ENCODE measurements at regions not wholly inside any gene's neighbourhood (a gene's known extent, or its start where the extent isn't known, plus 50 kb on each side); places are given as distances from the start of the nearest gene placed in this dataset.

DNA sequence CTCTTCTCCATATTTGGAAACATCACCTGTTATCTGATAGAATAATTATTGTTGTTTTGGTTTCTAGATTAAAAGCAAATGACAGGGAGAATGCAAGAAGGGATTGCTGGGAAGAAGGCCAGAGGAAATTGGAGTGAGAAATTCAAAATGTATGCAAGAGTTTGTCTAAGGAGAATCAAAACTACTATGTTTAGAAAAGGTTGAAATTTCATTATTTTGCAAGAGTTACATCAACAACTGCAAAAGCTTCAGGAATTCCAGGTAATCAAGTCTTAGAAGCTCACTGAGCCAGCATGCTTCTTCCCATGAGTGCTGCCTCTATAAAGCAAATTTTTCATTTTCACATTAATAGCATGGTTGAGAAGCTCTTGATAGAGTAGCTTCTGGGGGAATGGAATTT, 177.2 kb upstream of the GBE1 start:
- DNase-seq: no peak

- DNase-seq: no peak
Observed at GRCh38 chr3:81936817-81937216, 175.4 kb upstream of the GBE1 start.

DNA sequence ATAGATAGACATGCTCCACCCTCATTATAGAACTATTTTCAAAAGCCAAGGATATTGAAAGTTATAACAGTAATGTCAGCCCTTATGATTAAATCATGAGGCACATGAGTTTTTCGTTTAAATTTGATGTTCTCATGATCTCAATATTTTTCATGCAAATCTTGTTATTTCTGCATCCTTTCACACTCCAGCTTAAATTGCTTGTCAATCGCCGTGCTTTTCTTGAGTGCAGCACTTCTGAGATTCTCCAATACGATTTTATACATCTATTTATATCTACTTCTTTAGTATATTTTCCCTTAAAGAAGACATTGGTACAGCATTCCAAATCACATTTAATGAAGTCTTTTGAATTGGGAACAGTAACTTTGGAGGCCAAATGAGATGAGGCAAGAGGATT, 171.2 kb upstream of the GBE1 start:
- DNase-seq: no peak

GRCh38 chr3:81931265-81932251, 170.1 kb upstream of the GBE1 start:
- no peak for DNase-seq

DNA sequence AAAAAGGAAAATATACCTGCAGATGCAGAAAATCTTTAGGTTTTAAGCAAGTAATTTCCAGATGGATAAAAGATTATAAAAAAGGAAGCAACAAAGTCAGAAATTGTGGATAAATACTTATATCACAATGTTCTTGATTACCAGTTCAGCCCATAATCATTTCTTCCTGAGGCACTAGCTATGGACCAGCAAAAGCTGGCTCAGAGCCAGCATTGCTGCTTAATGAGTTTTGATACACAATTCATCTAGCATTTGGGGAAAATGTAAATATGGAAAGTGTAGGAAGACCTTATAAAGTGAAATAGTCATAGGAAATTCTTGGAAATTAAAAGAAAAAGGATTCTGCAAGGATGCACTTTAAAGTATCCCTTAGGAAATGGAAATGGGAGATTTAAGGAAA, 168.3 kb upstream of the GBE1 start:
- no peak for DNase-seq

DNA sequence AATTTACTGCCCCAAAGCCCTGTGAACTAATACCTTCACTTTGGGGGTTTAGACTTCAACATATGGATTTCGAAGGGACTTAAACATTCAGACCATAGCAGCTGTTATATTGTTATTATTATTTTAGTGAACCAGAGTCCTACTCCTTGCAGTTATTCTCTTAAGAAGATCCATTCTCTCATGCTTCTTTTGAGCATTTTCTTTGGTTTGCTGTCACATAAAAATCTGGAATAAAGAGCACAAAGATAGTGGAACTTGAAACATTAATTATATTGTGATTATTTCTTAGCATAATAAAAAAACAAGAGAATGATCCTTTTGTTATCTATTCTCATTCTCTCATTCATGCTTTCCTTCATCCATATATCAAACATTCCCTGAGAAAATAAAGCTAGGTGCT, 166.4 kb upstream of the GBE1 start:
- DNase-seq: no peak

GRCh38 chr3:81925385-81925784, 163.9 kb upstream of the GBE1 start:
- DNase-seq: no peak

DNA sequence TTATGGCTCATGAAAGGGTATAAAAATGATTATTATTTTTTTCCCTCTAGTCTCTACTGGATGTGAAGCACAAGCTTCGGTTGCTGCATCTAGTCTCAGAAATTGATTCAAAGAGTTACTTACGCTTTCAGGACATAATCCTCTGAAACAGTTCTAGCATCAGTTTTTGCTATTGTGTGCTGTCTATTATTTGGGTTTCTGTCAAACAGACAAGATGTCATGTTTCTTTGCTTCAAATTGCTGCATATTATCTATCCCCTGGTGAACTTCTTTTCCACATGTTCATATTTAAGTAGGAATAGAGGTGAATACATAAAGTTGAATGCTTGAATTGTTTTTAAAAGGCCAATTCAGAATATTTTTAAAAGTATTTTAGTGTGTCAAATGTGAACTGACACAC, 161.6 kb upstream of the GBE1 start:
- DNase-seq: no peak

DNA sequence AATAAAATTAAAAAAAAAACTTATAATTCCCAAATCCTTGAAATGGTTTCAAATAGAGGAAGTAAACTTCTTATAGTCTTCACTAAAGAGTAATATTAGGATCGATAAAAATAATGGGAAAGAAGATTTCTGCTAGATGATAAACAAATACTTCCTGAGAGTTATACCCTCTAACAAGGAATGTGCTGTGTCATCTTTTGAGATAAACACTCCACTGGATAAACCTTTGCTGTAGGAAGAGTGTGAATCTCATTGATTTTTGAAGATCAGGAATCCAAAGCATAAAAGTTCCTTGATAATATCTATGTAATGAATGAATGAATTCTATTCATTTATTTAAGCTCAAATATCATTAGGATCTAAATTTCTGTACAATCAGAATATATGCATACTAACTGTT, 161.0 kb upstream of the GBE1 start:
- DNase-seq: no peak

- no peak for DNase-seq
Observed at GRCh38 chr3:81920816-81921215, 159.4 kb upstream of the GBE1 start.

DNA sequence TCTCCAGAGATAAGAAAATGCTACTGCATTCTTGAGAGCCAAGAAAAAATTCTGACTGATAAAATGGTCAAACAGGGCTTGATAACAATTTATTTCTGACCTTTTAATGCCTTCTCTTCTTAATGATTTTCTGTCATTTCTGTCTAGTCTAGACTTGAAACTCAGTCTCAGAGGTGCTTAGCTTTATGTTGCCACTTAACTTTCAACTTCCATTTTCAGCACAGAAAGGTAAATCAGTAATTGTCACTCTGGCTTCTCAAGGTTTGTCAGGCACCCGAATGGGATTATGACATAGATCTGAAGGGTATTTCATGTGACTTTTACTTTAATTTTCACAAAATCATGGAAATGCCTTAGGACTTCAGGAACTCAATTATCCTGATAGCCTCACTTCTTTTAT, 155.4 kb upstream of the GBE1 start:
- DNase-seq: no peak

DNA sequence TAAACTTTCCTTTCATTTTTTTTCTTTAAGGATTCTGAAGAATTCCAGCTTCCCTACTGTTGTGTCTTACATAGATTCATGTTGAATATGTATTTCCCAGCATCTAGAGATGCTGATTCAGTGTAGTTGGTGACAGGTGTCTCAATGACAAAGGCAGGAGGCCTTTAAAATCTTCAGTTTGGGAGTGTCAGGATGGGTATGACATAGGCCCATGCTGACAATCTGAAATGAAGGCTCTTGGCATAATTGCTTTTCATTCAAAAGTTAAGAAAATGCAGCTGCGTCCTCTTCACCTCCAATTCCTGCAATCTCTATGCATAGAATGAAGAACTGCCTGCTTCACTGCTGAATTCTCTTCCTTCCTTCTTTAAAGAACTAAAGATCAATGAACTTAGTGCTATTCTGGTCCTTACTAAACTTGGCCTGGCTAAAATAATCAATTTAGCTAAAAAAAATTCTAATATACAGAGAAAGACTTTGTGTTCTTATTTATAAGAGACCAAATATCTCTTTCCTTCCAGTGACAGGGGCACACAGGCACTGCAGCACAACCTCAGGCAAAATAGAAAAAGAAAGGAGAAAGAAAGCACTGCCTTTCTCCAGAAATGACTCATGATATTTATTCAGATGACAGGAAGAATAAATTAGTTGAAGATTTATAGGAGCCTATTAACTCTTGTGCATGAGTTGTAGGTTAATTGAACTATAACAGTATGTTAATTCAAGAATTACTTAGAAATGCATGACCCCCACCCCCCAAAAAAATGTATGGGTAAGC, 152.6 kb upstream of the GBE1 start:
- no peak for DNase-seq

DNA sequence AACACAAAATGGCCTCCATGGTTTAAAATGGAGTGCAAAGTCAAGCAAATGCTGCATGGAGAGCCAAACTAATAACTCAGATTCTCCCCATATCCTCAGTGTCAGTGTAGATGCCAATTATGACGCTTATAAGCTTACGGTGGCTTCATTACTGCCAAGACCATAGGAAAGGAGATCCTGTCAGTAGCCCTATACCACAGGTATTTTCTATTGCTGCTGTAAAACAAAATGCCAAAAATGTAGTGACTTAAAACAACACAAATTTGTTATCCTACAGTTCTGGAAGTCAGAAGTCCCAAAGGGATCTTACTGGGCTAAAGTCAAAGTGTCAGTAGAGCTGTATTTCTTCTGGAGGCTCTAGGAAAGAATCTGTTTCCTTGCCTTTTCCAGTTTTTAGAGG, 149.8 kb upstream of the GBE1 start:
- DNase-seq: no peak

GRCh38 chr3:81910244-81910852, 148.9 kb upstream of the GBE1 start:
- DNase-seq: no peak

DNA sequence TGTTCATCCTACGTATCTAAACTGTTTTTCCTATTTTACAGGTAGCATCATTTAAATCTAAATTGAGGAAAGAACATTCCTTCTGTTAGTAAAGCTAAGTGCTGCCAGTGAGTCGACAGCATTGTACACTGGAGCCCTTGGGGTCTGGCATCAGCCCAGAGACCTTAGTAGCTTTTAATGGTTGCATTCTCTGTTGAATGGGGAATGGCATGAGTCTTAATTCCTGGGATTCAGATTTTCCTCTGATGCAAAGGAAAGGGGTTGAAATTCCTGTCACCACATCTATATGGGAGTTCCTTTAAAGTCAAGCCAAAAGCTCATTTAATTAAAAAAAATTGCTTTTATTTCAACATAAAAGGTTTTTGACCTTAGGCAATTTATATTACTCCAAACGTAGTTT, 148.4 kb upstream of the GBE1 start:
- no peak for DNase-seq

DNA sequence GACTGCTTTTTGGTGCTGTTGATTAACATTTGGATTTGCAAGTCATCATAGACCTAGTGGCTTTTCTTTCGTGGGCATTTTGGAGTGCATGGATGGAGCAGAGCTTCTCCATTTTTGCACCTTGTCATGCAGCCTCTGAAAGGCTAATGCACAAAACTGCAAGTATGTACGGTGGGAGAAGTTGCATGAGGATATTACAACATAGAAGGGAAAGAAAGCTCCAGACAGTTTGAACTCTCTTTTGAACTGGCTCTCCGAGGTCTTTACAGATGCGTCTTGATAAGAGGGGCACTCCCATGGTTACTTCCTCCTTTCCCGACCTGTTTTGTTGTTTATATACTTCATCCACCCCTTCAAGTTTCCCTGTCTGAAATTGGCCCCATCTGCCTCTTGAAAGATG, 147.1 kb upstream of the GBE1 start:
- DNase-seq: no peak

DNA sequence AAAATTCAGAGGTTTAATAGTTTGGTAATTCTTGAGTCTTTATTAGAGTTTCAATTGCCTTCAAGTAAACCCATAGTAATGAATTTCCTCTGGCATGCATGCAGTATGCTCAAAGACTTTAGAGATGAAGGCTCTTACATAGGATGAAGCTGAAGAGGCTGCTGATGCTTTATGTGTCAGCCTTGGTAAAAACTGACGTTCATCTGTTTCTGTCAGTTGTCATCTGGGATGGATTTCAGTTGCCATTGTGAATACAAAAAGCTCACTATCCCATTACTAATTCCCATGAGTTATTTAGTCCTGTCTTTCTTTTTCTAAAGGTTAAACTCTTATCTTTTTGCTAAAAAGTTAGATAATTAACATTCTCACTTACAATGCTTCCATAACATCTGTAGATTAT, 136.9 kb upstream of the GBE1 start:
- DNase-seq: no peak

GRCh38 chr3:81894598-81894997, 133.2 kb upstream of the GBE1 start:
- DNase-seq: no peak

DNA sequence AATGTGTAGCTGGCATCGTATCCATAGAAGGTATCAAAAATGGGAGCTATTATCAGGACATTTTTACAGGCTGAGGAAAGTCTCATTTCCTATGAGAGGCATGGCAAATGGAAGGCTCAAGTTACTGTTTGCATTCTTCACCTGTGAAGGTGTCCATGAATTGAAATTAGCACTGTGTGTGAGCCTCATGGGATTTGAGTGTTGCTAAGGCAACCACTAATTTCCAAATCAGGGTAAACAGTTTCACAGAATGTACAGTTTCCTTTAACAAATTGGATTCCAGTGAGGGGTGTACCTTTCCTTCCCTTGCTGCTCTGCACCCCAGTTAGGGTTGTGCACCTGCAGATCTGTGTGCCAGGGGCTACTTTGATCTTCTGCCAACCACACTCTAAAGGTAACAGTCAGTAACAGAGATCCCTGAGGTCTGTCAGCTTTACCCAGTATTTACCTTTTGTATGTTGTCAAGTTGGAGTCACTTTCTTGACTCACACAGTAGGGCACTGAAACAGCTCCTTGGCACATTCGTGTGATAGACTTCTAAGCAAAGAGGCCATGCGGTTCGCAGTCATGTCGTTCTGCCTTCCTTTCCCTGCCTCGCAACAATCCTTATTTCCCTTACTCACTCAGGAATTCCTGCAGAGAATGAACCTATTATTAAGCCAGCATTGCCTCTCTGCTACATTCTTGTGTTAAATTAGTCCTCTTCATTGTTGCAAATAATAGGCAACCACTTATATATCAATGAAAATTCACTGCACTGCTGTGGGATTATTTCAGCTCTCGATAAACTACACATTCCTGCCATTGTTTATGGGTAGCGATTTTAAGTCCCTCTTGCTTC, 129.8 kb upstream of the GBE1 start:
- DNase-seq: peak; percentile 47

GRCh38 chr3:81888914-81889557, 127.6 kb upstream of the GBE1 start:
- no peak for DNase-seq

- DNase-seq: no peak
Observed at GRCh38 chr3:81887448-81887847, 126.0 kb upstream of the GBE1 start.

DNA sequence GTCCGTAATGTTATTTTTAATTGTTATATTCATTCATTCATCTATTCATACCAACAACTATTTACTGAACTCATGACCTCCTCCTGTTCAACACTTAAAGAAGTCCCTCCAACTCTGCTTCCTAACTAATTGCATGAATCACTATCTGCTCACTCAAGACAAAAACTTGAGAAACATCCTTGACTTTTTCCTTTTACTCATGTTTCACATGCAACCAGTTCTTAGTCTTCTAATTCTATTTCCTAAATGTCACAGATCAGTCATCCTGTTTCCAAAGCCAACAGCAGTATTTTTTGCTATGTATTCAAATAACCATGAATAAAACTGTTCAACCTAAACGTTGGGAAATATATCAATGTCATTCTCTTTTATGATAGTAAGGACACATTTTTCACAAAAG, 124.6 kb upstream of the GBE1 start:
- no peak for DNase-seq
